Cardiac fibroblast (primary cell): ENCODE measurements at regions not wholly inside any gene's neighbourhood (a gene's known extent, or its start where the extent isn't known, plus 50 kb on each side); places are given as distances from the start of the nearest gene placed in this dataset.
"Not testable (repeated sequence)": the region's sequence is repeated elsewhere in the genome, so short reads cannot be mapped to it uniquely, and the experiment has no call there.

ENCODE experiments used
- DNase-seq, 2 donors: peaks; one replicate each; pipeline versions ENCODE4 v3.0.0 to v3.0.0-alpha.2; 2010; ENCODE audit warnings: low read depth in 2 of 2
- H3K4me3 ChIP-seq, 2 donors: replicated peaks in 1 of 2; 1 replicate in 1 of 2; 2 replicates in 1 of 2; pipeline ENCODE4 v1.5.1; 2011; ENCODE audit warnings: low read depth in 2 of 2, low read length in 2 of 2, mild to moderate bottlenecking in 2 of 2, moderate library complexity in 1 of 2
- CTCF ChIP-seq: IDR thresholded peaks from one replicate; pipeline ENCODE4 v1.5.1; 2011; ENCODE audit warnings: low read depth, mild to moderate bottlenecking, low read length, inconsistent platforms

DNA sequence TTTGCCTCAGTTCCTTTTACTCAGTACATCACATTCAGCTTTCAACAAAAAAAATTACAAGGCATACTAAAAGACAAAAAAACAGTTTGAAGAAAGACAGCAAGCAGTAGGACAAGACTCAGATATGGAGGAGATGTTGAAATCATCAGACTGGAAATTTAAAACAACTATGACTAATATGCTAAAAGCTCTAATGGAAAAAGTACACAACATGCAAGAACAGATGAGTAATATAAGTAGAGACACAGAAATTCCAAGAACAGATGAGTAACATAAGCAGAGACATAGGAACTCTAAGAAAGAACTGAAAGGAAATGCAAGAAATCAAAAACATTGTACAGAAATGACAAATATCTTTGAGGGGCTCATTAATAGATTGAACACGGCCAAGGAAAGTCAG is 402.6 kb downstream of the NEBL start:
- DNase-seq, result peak in 1 of 2 donors; percentile 48
- H3K4me3 ChIP-seq, result no peak overlapping the region
- no peak for TF ChIP-seq CTCF

- TF ChIP-seq CTCF, result no peak
- H3K4me3 ChIP-seq, result no peak overlapping the region
- no peak for DNase-seq
Measured at GRCh38 chr10:20492447-20492846, 404.7 kb downstream of the NEBL start.

DNA sequence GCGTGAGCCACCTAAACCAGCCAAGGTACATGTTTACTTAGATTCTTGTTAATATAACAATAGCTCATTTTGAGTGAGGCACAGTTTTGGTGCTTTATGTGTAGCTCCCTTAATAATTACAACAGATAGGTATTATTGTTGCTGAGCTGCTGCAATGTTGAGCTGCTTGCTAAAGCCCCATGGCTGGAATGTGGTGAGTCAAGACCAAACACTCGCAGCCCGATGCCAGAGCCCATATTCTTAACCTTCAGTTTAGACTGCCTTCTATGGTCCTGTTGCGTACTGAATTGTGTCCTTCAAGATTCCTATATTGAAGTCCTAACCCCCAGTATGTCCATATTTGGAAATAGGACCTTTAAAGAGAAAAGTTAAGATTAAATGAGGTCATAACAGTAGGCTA is 407.1 kb downstream of the NEBL start:
- DNase-seq, result no peak
- H3K4me3 ChIP-seq, result no peak overlapping the region
- no peak for TF ChIP-seq CTCF

GRCh38 chr10:20486791-20487190 is 410.3 kb downstream of the NEBL start:
- H3K4me3 ChIP-seq, result no peak overlapping the region
- DNase-seq, result no peak
- no peak for TF ChIP-seq CTCF

DNA sequence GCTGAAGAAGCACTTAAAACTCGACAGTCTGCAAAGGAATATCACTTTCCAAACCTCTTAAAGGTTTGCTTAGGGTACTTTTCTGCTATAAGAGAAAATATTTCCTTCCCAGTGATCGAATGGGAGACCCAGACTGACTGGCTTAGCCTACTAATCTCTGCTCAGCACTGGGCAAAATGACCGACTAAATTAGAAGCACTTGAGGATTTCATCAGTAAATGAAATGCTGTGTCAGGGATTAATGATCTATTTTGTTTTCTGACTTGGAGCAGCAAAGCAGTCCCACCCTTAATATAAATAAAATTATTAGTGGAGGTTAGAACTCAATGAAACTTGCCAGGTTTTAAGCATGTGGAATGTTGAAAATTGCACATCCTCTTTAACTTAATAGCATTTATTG is 411.6 kb downstream of the NEBL start:
- DNase-seq, result no peak
- no peak overlapping the region for H3K4me3 ChIP-seq
- no peak for TF ChIP-seq CTCF

DNA sequence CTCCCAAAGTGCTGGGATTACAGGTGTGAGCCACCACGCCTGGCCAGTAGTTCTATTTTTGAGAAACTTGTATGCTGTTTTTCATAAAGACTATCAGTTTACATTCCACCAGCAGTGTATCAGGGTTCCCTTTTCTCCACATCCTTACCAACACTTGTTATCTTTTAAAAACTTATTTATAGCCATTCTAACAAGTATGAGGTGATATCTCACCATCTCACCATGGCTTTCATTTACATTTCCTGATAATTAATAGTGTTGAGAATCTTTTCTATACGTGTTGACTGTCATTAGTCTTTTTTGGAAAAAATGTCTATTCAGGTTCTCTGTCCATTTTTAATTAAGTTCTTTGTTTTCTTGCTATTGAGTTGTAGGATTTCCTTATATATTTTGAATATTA is 416.1 kb downstream of the NEBL start:
- no peak for DNase-seq
- TF ChIP-seq CTCF, result no peak
- no peak overlapping the region for H3K4me3 ChIP-seq

DNA sequence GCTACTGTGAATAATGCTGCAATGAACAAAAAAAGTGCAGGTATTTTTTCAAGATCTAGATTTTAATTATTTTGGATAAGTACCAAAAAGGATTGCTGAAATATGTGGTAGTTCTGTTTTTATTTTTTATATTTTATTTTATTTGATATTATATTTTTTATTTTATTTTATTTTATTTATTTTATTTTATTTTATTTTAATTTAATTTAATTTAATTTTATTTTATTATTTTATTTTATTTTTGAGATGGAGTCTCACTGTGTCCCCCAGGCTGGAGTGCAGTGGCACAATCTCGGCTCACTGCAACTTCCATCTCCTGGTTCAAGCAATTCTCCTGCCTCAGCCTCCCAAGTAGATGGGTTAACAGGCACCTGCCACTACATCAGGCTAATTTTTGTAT is 416.5 kb downstream of the NEBL start:
- not testable (repeated sequence) for DNase-seq, H3K4me3 ChIP-seq
